ENCODE measurements at regions not wholly inside any gene's neighbourhood (a gene's known extent, or its start where the extent isn't known, plus 50 kb on each side); places are given as distances from the start of the nearest gene placed in this dataset.

- no peak for DNase-seq (ENCODE audit: low read depth)
Measured at GRCh38 chr19:29372461-29372860, 153.3 kb upstream of the VSTM2B start.

- DNase-seq (ENCODE audit: low read depth), result no peak
Measured at GRCh38 chr19:29372921-29373797, 152.6 kb upstream of the VSTM2B start.

- no peak for DNase-seq (ENCODE audit: low read depth)
Measured at GRCh38 chr19:29375429-29376119, 150.2 kb upstream of the VSTM2B start.

- DNase-seq (ENCODE audit: low read depth), result no peak
Measured at GRCh38 chr19:29376855-29377354, 148.9 kb upstream of the VSTM2B start.

- DNase-seq (ENCODE audit: low read depth), result no peak
Measured at GRCh38 chr19:29378126-29378525, 147.7 kb upstream of the VSTM2B start.

GRCh38 chr19:29378543-29379080, 147.2 kb upstream of the VSTM2B start:
- DNase-seq (ENCODE audit: low read depth), result no peak

GRCh38 chr19:29379257-29380021, 146.4 kb upstream of the VSTM2B start:
- DNase-seq (ENCODE audit: low read depth), result no peak

GRCh38 chr19:29380581-29380980, 145.2 kb upstream of the VSTM2B start:
- no peak for DNase-seq (ENCODE audit: low read depth)

GRCh38 chr19:29381353-29382203, 144.2 kb upstream of the VSTM2B start:
- no peak for DNase-seq (ENCODE audit: low read depth)

- DNase-seq (ENCODE audit: low read depth), result no peak
Measured at GRCh38 chr19:29383696-29384095, 142.1 kb upstream of the VSTM2B start.

- no peak for DNase-seq (ENCODE audit: low read depth)
Measured at GRCh38 chr19:29384656-29385055, 141.1 kb upstream of the VSTM2B start.

GRCh38 chr19:29385191-29385795, 140.5 kb upstream of the VSTM2B start:
- DNase-seq (ENCODE audit: low read depth), result no peak

GRCh38 chr19:29386970-29387369, 138.8 kb upstream of the VSTM2B start:
- no peak for DNase-seq (ENCODE audit: low read depth)

- no peak for DNase-seq (ENCODE audit: low read depth)
Measured at GRCh38 chr19:29387586-29387985, 138.2 kb upstream of the VSTM2B start.

GRCh38 chr19:29389495-29389894, 136.3 kb upstream of the VSTM2B start:
- no peak for DNase-seq (ENCODE audit: low read depth)

- DNase-seq (ENCODE audit: low read depth), result no peak
Measured at GRCh38 chr19:29390742-29391141, 135.1 kb upstream of the VSTM2B start.

GRCh38 chr19:29393915-29394460, 131.8 kb upstream of the VSTM2B start:
- no peak for DNase-seq (ENCODE audit: low read depth)

GRCh38 chr19:29395111-29395733, 130.6 kb upstream of the VSTM2B start:
- DNase-seq (ENCODE audit: low read depth), result no peak

GRCh38 chr19:29395734-29396414, 129.9 kb upstream of the VSTM2B start:
- DNase-seq (ENCODE audit: low read depth), result no peak
